OCI-LY7 (cell line): ENCODE measurements at regions not wholly inside any gene's neighbourhood (a gene's known extent, or its start where the extent isn't known, plus 50 kb on each side); places are given as distances from the start of the nearest gene placed in this dataset.

Source experiments
- EZH2phosphoT487 ChIP-seq: fragments of 200-600 bp; sonication (generic); IDR thresholded peaks from 2 replicates; pipeline ENCODE4 v1.6.1; 2018; ENCODE audit warnings: low read depth, borderline replicate concordance, mild to moderate bottlenecking, mixed run types, antibody characterized with exemption, low read length, moderate library complexity, mixed read lengths
- TF ChIP-seq, protein P1 (sequence below): fragments of 200-600 bp; sonication (generic); conservative IDR thresholded peaks from 2 replicates; pipeline ENCODE4 v1.5.1; 2014; ENCODE audit warnings: mild to moderate bottlenecking, antibody characterized with exemption, low read length, moderate library complexity, mixed read lengths

- TF ChIP-seq, protein P1, sequence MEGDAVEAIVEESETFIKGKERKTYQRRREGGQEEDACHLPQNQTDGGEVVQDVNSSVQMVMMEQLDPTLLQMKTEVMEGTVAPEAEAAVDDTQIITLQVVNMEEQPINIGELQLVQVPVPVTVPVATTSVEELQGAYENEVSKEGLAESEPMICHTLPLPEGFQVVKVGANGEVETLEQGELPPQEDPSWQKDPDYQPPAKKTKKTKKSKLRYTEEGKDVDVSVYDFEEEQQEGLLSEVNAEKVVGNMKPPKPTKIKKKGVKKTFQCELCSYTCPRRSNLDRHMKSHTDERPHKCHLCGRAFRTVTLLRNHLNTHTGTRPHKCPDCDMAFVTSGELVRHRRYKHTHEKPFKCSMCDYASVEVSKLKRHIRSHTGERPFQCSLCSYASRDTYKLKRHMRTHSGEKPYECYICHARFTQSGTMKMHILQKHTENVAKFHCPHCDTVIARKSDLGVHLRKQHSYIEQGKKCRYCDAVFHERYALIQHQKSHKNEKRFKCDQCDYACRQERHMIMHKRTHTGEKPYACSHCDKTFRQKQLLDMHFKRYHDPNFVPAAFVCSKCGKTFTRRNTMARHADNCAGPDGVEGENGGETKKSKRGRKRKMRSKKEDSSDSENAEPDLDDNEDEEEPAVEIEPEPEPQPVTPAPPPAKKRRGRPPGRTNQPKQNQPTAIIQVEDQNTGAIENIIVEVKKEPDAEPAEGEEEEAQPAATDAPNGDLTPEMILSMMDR, result no peak
- TF ChIP-seq EZH2phosphoT487, result no peak
Measured at GRCh38 chr2:62407838-62408237, 98.2 kb downstream of the TMEM17 start.
